Epithelial cell of proximal tubule (primary cell): ENCODE measurements at regions not wholly inside any gene's neighbourhood (a gene's known extent, or its start where the extent isn't known, plus 50 kb on each side); places are given as distances from the start of the nearest gene placed in this dataset.
A peak's percentile ranks its signal among the peaks of the same experiment; 100 is the strongest.
"Not testable (repeated sequence)": the region's sequence is repeated elsewhere in the genome, so short reads cannot be mapped to it uniquely, and the experiment has no call there.

Experiments used
- DNase-seq: peaks from one replicate; pipeline ENCODE4 v3.0.0-alpha.2; 2011; ENCODE audit warnings: low read depth
- H3K4me3 ChIP-seq: 2 replicates; pipeline ENCODE4 v1.5.1; 2011; ENCODE audit warnings: low read depth, mild to moderate bottlenecking, low read length
- TF ChIP-seq, protein P1 (sequence below): conservative IDR thresholded peaks from 2 replicates; pipeline ENCODE4 v1.5.1; 2012; ENCODE audit warnings: low read depth, mild to moderate bottlenecking, low read length

DNA sequence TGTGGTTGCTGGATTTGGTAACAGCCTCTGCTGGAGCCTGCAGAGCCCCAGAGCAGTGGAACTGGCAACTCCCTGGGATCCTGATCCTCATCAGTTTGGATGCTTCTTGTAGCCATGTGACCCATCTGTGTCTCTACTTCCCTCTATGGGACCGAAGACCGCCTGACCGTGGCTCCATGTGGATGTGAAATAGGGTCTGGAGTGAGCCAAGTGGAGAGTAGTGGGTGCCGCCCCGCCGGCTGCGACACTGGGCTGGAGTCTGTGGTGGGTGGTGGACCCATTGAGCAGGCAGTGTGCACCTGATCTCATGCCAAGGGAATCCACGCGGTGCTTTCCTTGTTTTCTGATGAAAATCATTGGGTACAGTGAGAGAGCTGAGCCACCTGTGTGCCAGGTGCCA lies 543.2 kb upstream of the B3GAT1 start:
- no peak for DNase-seq
- TF ChIP-seq, protein P1, sequence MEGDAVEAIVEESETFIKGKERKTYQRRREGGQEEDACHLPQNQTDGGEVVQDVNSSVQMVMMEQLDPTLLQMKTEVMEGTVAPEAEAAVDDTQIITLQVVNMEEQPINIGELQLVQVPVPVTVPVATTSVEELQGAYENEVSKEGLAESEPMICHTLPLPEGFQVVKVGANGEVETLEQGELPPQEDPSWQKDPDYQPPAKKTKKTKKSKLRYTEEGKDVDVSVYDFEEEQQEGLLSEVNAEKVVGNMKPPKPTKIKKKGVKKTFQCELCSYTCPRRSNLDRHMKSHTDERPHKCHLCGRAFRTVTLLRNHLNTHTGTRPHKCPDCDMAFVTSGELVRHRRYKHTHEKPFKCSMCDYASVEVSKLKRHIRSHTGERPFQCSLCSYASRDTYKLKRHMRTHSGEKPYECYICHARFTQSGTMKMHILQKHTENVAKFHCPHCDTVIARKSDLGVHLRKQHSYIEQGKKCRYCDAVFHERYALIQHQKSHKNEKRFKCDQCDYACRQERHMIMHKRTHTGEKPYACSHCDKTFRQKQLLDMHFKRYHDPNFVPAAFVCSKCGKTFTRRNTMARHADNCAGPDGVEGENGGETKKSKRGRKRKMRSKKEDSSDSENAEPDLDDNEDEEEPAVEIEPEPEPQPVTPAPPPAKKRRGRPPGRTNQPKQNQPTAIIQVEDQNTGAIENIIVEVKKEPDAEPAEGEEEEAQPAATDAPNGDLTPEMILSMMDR: no peak
- no peak overlapping the region for H3K4me3 ChIP-seq

DNA sequence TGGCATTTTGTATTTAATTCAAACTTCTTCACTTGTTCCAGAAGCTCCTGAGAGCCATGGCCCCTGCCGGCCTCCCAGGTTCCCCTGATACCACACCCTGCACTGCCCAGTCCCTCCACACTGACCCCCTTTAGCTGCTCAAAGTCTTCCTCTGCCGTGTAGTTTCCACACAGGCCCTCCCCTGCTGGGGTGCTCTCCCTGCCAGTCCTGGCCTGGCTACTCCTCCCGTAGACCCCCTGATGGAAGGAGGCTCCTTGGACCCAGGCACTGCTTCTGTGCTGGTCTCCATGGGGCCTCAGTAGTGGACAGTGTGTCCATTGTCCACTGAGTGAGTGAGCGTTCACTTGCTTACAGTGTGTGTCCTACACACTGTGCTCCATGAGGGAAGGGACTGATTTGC lies 542.4 kb upstream of the B3GAT1 start:
- H3K4me3 ChIP-seq, DNase-seq: not testable (repeated sequence)

DNA sequence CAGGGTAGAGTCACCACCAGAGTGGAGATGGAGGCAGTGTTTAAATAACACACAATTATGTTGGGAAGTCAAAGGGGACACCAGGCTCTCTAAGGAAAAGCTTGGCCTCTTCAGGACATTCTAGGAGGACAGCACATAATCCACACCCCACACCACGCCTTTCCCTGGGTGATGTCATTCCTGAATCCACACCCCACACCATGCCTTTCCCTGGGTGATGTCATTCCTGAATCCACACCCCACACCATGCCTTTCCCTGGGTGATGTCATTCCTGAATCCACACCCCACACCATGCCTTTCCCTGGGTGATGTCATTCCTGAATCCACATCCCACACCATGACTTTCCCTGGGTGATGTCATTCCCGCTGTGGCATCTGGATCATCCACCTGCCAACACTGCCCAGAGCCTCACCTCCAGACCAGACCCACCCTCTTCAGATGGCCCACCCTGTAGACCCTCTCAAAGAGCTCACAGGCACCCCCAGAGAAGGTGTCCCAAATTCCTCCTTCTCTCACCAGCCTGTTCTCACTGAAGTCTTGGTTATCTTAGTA lies 541.5 kb upstream of the B3GAT1 start:
- H3K4me3 ChIP-seq, DNase-seq: not testable (repeated sequence)

DNA sequence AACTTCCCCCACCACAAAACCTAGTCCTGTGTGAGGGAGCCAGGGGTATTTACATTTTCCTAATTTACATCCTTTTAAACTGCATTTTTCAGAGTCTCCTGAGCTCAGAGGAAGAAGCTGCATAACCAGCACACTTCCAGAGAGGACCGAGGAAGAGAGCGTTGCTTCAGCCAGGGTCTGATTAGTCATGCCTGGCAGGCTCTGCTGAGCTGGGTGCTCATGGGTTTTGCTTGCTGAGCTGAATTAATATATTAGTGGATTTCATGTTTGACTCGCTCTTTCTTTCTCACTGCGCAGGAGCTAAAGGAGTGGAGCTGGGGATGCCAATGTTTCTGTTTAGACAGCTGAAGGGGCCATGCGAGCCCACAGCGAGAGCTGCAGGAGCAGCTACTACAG lies 539.3 kb upstream of the B3GAT1 start:
- H3K4me3 ChIP-seq: no peak overlapping the region
- TF ChIP-seq, protein P1: no peak
- no peak for DNase-seq

DNA sequence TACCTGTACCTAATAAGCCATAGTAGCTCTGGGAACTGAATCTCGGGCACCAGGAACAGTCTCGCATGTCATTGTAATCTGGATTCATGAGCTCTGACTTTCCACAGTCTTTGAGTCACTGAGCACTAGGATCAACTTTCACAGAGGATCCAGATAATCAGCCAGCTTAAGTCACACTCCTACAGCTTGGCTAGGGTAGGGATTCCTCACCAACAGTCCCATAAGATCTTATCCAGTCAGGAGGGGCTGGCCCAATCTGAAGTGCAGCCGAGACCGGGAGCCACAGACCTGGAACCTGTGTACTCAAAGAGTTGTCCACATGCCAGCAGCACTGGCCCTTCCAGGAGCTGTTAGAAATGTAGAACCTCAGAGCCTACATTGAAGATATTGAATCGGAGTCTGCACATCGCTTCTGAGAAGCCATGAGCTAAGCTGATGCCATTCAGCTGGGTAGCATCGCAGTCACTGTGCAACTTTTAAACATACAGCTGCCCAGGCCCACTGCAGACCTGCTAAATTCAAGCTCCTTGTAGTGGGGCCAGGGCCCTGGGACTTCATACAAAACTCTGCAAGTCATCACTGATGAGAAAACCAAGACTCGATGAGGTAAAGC lies 538.8 kb upstream of the B3GAT1 start:
- DNase-seq: no peak
- H3K4me3 ChIP-seq: no peak overlapping the region
- TF ChIP-seq, protein P1: no peak

DNA sequence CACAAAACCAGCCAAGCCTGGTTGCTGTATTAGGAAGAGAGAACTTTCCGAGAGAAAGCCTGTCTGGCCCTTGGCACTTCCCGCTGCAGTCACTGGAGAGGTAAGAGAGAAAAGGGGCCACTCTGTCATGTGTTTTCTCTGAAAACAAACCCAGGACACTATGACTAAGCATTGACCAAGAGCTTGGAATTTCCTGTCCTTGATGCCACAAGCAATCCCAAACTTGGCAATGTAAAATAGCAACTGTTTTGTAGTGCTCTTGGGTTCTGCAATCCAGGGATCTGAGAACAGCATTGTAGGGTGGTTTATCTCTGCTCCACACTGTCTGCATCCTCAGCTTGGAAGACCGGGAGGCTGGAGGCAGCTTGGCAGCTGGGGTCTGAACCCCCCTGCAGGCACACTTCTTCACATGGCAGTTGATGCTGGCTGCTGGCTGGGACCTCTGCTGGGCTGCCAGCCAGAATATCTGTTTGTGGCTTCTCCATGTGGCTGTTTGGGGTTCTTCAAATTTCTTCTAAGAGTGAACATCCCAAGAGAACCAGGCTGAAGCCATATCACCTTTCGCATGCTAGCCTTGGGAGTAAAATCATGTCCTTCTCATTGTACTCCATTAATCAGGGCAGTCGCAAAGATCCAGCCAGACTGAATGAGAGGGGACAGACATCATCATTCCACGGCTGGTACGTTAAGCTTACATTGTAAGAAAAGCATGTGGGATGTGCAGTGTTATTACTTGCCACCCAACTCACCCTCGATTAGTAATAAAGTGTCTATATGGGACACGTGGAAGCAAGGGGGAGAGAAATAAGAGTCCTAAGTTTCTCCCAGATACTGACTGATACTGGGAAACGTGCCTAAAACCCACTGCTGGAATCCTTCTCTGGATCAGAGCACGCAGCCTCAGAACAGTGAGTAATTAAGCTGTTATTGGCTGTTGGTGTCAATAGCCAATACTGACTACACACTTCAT lies 537.4 kb upstream of the B3GAT1 start:
- DNase-seq: peak; percentile 49
- TF ChIP-seq, protein P1: no peak
- H3K4me3 ChIP-seq: no peak overlapping the region

DNA sequence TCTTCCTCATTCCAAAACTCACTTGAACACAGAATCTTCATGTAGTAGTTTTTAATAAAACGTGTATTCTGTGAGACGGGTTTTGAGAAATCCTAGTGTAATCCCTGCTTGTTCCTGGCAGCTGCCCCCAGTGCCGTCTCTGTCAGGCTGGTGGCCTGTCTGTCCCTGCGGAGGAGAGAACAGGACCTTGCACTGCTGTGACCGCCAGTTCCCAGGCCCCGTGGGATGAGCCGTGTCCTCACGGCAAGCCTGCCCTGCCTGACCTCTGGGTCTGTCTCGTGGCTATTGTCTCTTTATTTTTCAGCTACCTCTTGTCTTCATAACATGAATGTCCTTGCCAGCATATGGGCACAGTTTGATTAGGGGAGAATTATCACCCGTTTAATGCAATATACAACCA lies 535.5 kb upstream of the B3GAT1 start:
- TF ChIP-seq, protein P1: no peak
- no peak overlapping the region for H3K4me3 ChIP-seq
- no peak for DNase-seq
